ENCODE measurements at regions not wholly inside any gene's neighbourhood (a gene's known extent, or its start where the extent isn't known, plus 50 kb on each side); places are given as distances from the start of the nearest gene placed in this dataset.

DNA sequence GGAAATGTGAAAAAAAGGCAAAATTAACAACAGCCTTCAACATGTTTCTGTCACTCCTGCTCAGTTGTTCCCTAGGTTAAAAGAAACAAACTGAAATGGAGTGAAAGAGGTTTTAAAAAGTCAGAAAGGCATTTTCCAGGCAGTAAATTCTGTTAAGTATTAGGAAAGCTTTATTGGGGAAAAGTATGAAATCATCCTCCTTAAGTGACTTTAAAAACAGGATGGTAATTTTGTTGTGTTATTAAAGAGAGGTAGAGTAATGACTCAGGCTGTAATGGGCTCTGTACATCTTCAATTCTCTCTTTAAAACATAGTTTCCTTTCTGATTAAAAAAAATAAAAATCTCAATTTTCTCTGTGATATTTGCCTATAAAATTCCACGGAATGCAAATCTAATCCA is 81.1 kb downstream of the OTOL1 start:
- ChIA-PET POLR2A (no interaction called here), CTCF (no interaction called here)
- TF ChIP-seq IKZF3 (tag by site-specific recombination; IDR thresholded peaks at IDR 0.05), result no peak
- TF ChIP-seq, protein P1, sequence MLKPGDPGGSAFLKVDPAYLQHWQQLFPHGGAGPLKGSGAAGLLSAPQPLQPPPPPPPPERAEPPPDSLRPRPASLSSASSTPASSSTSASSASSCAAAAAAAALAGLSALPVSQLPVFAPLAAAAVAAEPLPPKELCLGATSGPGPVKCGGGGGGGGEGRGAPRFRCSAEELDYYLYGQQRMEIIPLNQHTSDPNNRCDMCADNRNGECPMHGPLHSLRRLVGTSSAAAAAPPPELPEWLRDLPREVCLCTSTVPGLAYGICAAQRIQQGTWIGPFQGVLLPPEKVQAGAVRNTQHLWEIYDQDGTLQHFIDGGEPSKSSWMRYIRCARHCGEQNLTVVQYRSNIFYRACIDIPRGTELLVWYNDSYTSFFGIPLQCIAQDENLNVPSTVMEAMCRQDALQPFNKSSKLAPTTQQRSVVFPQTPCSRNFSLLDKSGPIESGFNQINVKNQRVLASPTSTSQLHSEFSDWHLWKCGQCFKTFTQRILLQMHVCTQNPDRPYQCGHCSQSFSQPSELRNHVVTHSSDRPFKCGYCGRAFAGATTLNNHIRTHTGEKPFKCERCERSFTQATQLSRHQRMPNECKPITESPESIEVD (tag by site-specific recombination; IDR thresholded peaks at IDR 0.05), result 0 out of 2 replicates have a peak, but pooled peaks have one; percentile 15
- H3K36me3 ChIP-seq (ENCODE audit: control insufficient read depth in 2 of 2, insufficient read depth in 1 of 2, low read length in 2 of 2), result no peaks in the 10 kb centered on the region
- no peak overlapping the region for H3K4me3 ChIP-seq (ENCODE audit: low read depth, low read length)
- no peaks in the 10 kb centered on the region for H3K9me3 ChIP-seq (ENCODE audit: control insufficient read depth, insufficient read depth, low read depth, low read length)
- no peak overlapping the region for H3K27ac ChIP-seq (ENCODE audit: extremely low read depth, low read depth, low read length)
- 0 out of 2 replicates have a peak, but pooled peaks cover 3% of the 10 kb centered on the region for H3K4me1 ChIP-seq (ENCODE audit: control insufficient read depth, insufficient read depth, low read length)

DNA sequence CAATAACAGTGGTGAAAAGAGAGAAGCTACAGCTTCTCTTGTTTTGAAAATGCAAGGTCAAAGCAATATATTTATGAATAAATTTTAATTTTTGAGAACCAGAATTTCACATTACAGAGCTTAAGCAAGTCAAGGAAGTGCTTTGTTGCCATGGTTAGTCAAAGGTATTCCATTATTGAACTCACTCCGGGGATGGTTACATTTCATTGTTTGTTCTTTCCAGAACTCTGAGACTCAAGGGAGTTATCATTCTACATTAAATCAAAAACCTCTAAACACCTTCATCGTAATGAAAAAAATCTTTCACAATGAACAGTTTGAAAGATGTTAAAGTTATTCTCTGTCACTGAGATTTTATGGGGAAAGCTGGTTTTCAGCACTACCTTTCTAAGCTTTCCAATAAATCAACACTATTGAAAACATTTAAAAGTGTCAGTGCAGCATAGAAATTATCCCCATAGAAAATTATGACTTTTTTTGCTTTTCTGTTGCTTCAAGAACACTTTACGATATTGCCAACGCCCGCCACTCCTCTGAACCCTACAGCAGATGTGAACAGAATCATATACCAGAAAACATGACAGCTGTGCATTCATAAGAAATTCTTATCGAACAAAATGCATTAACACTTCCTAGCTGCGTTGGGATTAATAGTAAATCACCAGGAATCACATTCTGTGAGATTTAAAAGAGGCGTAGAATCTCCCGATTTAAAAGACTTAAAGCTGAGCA is 83.0 kb downstream of the OTOL1 start:
- POLR2A ChIA-PET, result no interaction called here
- Histone ChIP-seq H3K4me1 (ENCODE audit: control insufficient read depth, insufficient read depth, low read length) (0 out of 2 replicates have a peak, but pooled peaks cover 3% of the 10 kb centered on the region), H3K36me3 (ENCODE audit: control insufficient read depth in 2 of 2, insufficient read depth in 1 of 2, low read length in 2 of 2) (no peaks in the 10 kb centered on the region), H3K27ac (ENCODE audit: extremely low read depth, low read depth, low read length) (no peak overlapping the region), H3K4me3 (ENCODE audit: low read depth, low read length) (no peak overlapping the region), H3K9me3 (ENCODE audit: control insufficient read depth, insufficient read depth, low read depth, low read length) (no peaks in the 10 kb centered on the region)
- CTCF ChIA-PET, result no interaction called here
- TF ChIP-seq, protein P1 (tag by site-specific recombination; IDR thresholded peaks at IDR 0.05), result peak; percentile 49
- no peak for TF ChIP-seq ZNF701 (tag by site-specific recombination; IDR thresholded peaks at IDR 0.05)

DNA sequence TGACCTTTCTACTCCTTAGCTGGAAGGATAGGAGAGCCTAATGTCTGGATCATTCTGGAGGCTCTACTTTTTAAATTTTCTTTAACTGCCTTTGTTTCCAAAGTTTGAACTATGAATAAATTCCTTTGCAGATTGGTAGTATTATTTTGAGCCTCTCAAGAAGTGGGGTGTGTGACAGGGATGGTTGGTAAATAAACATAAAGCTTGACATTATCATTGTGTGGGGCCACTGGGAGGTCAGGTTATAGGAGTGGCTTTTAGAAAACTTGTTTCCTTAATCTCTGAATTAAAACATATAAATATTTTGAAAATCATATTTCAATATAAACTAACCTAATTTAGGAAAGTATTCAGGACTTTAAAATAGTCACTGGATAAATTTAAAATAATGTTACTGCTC is 89.3 kb downstream of the OTOL1 start:
- no peak overlapping the region for H3K27ac ChIP-seq (ENCODE audit: extremely low read depth, low read depth, low read length)
- H3K36me3 ChIP-seq (ENCODE audit: control insufficient read depth in 2 of 2, insufficient read depth in 1 of 2, low read length in 2 of 2), result no peaks in the 10 kb centered on the region
- POLR2A ChIA-PET, result no interaction called here
- CTCF ChIA-PET, result no interaction called here
- no peak overlapping the region for H3K4me3 ChIP-seq (ENCODE audit: low read depth, low read length)
- no peaks in the 10 kb centered on the region for H3K9me3 ChIP-seq (ENCODE audit: control insufficient read depth, insufficient read depth, low read depth, low read length)
- no peaks in the 10 kb centered on the region for H3K4me1 ChIP-seq (ENCODE audit: control insufficient read depth, insufficient read depth, low read length)
- TF ChIP-seq, protein P2, sequence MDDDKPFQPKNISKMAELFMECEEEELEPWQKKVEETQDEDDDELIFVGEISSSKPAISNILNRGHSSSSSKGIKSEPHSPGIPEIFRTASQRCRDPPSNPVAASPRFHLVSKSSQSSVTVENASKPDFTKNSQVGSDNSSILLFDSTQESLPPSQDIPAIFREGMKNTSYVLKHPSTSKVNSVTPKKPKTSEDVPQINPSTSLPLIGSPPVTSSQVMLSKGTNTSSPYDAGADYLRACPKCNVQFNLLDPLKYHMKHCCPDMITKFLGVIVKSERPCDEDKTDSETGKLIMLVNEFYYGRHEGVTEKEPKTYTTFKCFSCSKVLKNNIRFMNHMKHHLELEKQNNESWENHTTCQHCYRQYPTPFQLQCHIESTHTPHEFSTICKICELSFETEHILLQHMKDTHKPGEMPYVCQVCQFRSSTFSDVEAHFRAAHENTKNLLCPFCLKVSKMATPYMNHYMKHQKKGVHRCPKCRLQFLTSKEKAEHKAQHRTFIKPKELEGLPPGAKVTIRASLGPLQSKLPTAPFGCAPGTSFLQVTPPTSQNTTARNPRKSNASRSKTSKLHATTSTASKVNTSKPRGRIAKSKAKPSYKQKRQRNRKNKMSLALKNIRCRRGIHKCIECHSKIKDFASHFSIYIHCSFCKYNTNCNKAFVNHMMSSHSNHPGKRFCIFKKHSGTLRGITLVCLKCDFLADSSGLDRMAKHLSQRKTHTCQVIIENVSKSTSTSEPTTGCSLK (tag by site-specific recombination; IDR thresholded peaks at IDR 0.05), result no peak
- TF ChIP-seq ZNF133 (tag by site-specific recombination; IDR thresholded peaks at IDR 0.05), result no peak
- TF ChIP-seq, protein P3, sequence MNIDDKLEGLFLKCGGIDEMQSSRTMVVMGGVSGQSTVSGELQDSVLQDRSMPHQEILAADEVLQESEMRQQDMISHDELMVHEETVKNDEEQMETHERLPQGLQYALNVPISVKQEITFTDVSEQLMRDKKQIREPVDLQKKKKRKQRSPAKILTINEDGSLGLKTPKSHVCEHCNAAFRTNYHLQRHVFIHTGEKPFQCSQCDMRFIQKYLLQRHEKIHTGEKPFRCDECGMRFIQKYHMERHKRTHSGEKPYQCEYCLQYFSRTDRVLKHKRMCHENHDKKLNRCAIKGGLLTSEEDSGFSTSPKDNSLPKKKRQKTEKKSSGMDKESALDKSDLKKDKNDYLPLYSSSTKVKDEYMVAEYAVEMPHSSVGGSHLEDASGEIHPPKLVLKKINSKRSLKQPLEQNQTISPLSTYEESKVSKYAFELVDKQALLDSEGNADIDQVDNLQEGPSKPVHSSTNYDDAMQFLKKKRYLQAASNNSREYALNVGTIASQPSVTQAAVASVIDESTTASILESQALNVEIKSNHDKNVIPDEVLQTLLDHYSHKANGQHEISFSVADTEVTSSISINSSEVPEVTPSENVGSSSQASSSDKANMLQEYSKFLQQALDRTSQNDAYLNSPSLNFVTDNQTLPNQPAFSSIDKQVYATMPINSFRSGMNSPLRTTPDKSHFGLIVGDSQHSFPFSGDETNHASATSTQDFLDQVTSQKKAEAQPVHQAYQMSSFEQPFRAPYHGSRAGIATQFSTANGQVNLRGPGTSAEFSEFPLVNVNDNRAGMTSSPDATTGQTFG (tag by site-specific recombination; IDR thresholded peaks at IDR 0.05; ENCODE audit: borderline replicate concordance), result no peak
